MCF 10A (cell line): ENCODE measurements at regions not wholly inside any gene's neighbourhood (a gene's known extent, or its start where the extent isn't known, plus 50 kb on each side); places are given as distances from the start of the nearest gene placed in this dataset.
A peak's percentile ranks its signal among the peaks of the same experiment; 100 is the strongest.

Source experiments
- BruUV-seq: library from RNA; stranded (reverse); fragments of 400-500 nt; replicated peaks from 2 replicates; lab custom pipeline; 2021; lab: Mats Ljungman, UMichigan
- CTCF ChIA-PET: fragments of 300-600 bp; sonication (Branson Sonifier 250); formaldehyde crosslinking; extraction: SDS; loops from one replicate; lab custom pipeline; 2021; ENCODE audit warnings: antibody characterized with exemption, inconsistent platforms; lab: Yijun Ruan, JAX
- POLR2A ChIA-PET: fragments of 300-600, 350-650 bp; sonication (Branson Sonifier 250); formaldehyde crosslinking; extraction: SDS; loops from one replicate; lab custom pipeline; 2020; ENCODE audit warnings: antibody characterized with exemption, inconsistent platforms; lab: Yijun Ruan, JAX
- DNase-seq: peaks from one replicate; pipeline ENCODE4 v3.0.0-alpha.2; 2018; ENCODE audit not compliant: unreplicated experiment
- H3K27ac Mint-ChIP-seq: one replicate; pipeline ENCODE4 v1.8.0; 2022; ENCODE audit warnings: mild to moderate bottlenecking, low read depth, mixed read lengths; ENCODE audit not compliant: unreplicated experiment
- H3K27me3 Mint-ChIP-seq: one replicate; pipeline ENCODE4 v1.8.0; 2022; ENCODE audit warnings: mixed read lengths; ENCODE audit not compliant: insufficient read depth, unreplicated experiment
- H3K36me3 Mint-ChIP-seq: one replicate; pipeline ENCODE4 v1.8.0; 2022; ENCODE audit warnings: mild to moderate bottlenecking, moderate library complexity, mixed read lengths; ENCODE audit not compliant: insufficient read depth, unreplicated experiment
- H3K4me1 Mint-ChIP-seq: one replicate; pipeline ENCODE4 v1.8.0; 2022; ENCODE audit warnings: mixed read lengths; ENCODE audit not compliant: insufficient read depth, unreplicated experiment
- H3K4me3 Mint-ChIP-seq: one replicate; pipeline ENCODE4 v1.8.0; 2022; ENCODE audit warnings: mild to moderate bottlenecking, moderate library complexity, mixed read lengths; ENCODE audit not compliant: unreplicated experiment
- H3K9me3 Mint-ChIP-seq: one replicate; pipeline ENCODE4 v1.8.0; 2022; ENCODE audit warnings: mixed read lengths; ENCODE audit not compliant: unreplicated experiment
- CTCF ChIP-seq: fragments of 200-600 bp; IDR thresholded peaks from one replicate; pipeline ENCODE4 v1.8.0; 2022; ENCODE audit warnings: antibody characterized with exemption, mild to moderate bottlenecking; ENCODE audit not compliant: unreplicated experiment
- intact Hi-C: fragments of 100-400 bp; cut with micrococcal nuclease; formaldehyde crosslinking; loops from 2 replicates; pipeline ENCODE4 v1.14.1; 2022

GRCh38 chr2:163884416-163884815, 148.6 kb upstream of the FIGN start:
- Mint-ChIP-seq H3K36me3 (no peaks in the 10 kb centered on the region), H3K27ac (no peak overlapping the region), H3K27me3 (no peaks in the 10 kb centered on the region), H3K4me1 (no peaks in the 10 kb centered on the region), H3K9me3 (no peaks in the 10 kb centered on the region), H3K4me3 (no peak overlapping the region)
- intact Hi-C loops = no loop called here
- ChIA-PET POLR2A (no interaction called here), CTCF (interaction anchor here (0.7 kb wide), 1 partner anchor 611 kb away, joined by 3 read pairs; no protein-coding TSS in a partner anchor)
- no peak for TF ChIP-seq CTCF
- DNase-seq = no peak
- no TSS peak for BruUV-seq

GRCh38 chr2:163878718-163879117, 142.9 kb upstream of the FIGN start:
- H3K4me1 Mint-ChIP-seq = no peaks in the 10 kb centered on the region
- H3K27me3 Mint-ChIP-seq = no peaks in the 10 kb centered on the region
- H3K4me3 Mint-ChIP-seq = no peak overlapping the region
- BruUV-seq = no TSS peak
- TF ChIP-seq CTCF = peak; percentile 50
- no peaks in the 10 kb centered on the region for H3K9me3 Mint-ChIP-seq
- CTCF ChIA-PET = interaction anchor here (0.6 to 1.6 kb wide), 5 partner anchors 20 to 533 kb away, joined by 3 read pairs; no protein-coding TSS in a partner anchor
- DNase-seq = peak; percentile 66
- no peaks in the 10 kb centered on the region for H3K36me3 Mint-ChIP-seq
- H3K27ac Mint-ChIP-seq = no peak overlapping the region
- POLR2A ChIA-PET = no interaction called here
- intact Hi-C loops = loop anchor here (5.0 kb wide), 1 partner anchor 141 kb away; the partner anchor contains the start of gene FIGN

GRCh38 chr2:163877316-163877715, 141.5 kb upstream of the FIGN start:
- Mint-ChIP-seq H3K27ac (no peak overlapping the region), H3K36me3 (no peaks in the 10 kb centered on the region), H3K9me3 (no peaks in the 10 kb centered on the region), H3K4me1 (no peaks in the 10 kb centered on the region), H3K27me3 (no peaks in the 10 kb centered on the region), H3K4me3 (no peak overlapping the region)
- BruUV-seq = no TSS peak
- CTCF ChIA-PET = no interaction called here
- no peak for TF ChIP-seq CTCF
- intact Hi-C loops = loop anchor here (5.0 kb wide), 1 partner anchor 140 kb away; the partner anchor contains the start of gene FIGN
- POLR2A ChIA-PET = interaction anchor here (0.7 kb wide), 1 partner anchor 12 kb away, joined by 3 read pairs; no protein-coding TSS in a partner anchor
- no peak for DNase-seq

GRCh38 chr2:163863073-163863472, 127.3 kb upstream of the FIGN start:
- peaks cover 6% of the 10 kb centered on the region for H3K9me3 Mint-ChIP-seq
- no peaks in the 10 kb centered on the region for H3K27me3 Mint-ChIP-seq
- ChIA-PET POLR2A (no interaction called here), CTCF (no interaction called here)
- H3K36me3 Mint-ChIP-seq = no peaks in the 10 kb centered on the region
- no peak for DNase-seq
- BruUV-seq = no TSS peak
- no peak overlapping the region for H3K4me3 Mint-ChIP-seq
- H3K4me1 Mint-ChIP-seq = no peaks in the 10 kb centered on the region
- H3K27ac Mint-ChIP-seq = no peak overlapping the region
- intact Hi-C loops = no loop called here
- TF ChIP-seq CTCF = no peak
